ENCODE measurements at regions not wholly inside any gene's neighbourhood (a gene's known extent, or its start where the extent isn't known, plus 50 kb on each side); places are given as distances from the start of the nearest gene placed in this dataset.

GRCh38 chr1:18007391-18008041 is 100.1 kb upstream of the IGSF21 start:
- no peak for TF ChIP-seq CTCF (IDR thresholded peaks at IDR 0.05; ENCODE audit: control insufficient read depth, extremely low read depth, insufficient read depth)
- DNase-seq (ENCODE audit: low read depth) = no peak

GRCh38 chr1:18008081-18008480 is 99.5 kb upstream of the IGSF21 start:
- no peak for DNase-seq (ENCODE audit: low read depth)
- TF ChIP-seq CTCF (IDR thresholded peaks at IDR 0.05; ENCODE audit: control insufficient read depth, extremely low read depth, insufficient read depth) = no peak

More at GRCh38 chr1:18007391-18008041, 100.1 kb upstream of the IGSF21 start:
- no peak overlapping the region for H3K4me3 ChIP-seq (ENCODE audit: low read depth, low read length)

GRCh38 chr1:18009055-18009454 is 98.5 kb upstream of the IGSF21 start:
- no peak overlapping the region for H3K4me3 ChIP-seq (ENCODE audit: low read depth, low read length)
- DNase-seq (ENCODE audit: low read depth) = no peak
- TF ChIP-seq CTCF (IDR thresholded peaks at IDR 0.05; ENCODE audit: control insufficient read depth, extremely low read depth, insufficient read depth) = no peak

More at GRCh38 chr1:18008081-18008480, 99.5 kb upstream of the IGSF21 start:
- H3K4me3 ChIP-seq (ENCODE audit: low read depth, low read length) = no peak overlapping the region

- DNase-seq (ENCODE audit: low read depth) = no peak
- TF ChIP-seq CTCF (IDR thresholded peaks at IDR 0.05; ENCODE audit: control insufficient read depth, extremely low read depth, insufficient read depth) = no peak
- H3K4me3 ChIP-seq (ENCODE audit: low read depth, low read length) = no peak overlapping the region
Observed at GRCh38 chr1:18009478-18009961, 98.1 kb upstream of the IGSF21 start.

- no peak for TF ChIP-seq CTCF (IDR thresholded peaks at IDR 0.05; ENCODE audit: control insufficient read depth, extremely low read depth, insufficient read depth)
- no peak overlapping the region for H3K4me3 ChIP-seq (ENCODE audit: low read depth, low read length)
- DNase-seq (ENCODE audit: low read depth) = no peak
Observed at GRCh38 chr1:18010408-18010807, 97.2 kb upstream of the IGSF21 start.

GRCh38 chr1:18010945-18011344 is 96.7 kb upstream of the IGSF21 start:
- no peak overlapping the region for H3K4me3 ChIP-seq (ENCODE audit: low read depth, low read length)
- TF ChIP-seq CTCF (IDR thresholded peaks at IDR 0.05; ENCODE audit: control insufficient read depth, extremely low read depth, insufficient read depth) = no peak
- DNase-seq (ENCODE audit: low read depth) = no peak

- no peak for TF ChIP-seq CTCF (IDR thresholded peaks at IDR 0.05; ENCODE audit: control insufficient read depth, extremely low read depth, insufficient read depth)
- no peak overlapping the region for H3K4me3 ChIP-seq (ENCODE audit: low read depth, low read length)
- DNase-seq (ENCODE audit: low read depth) = no peak
Observed at GRCh38 chr1:18011703-18012102, 95.9 kb upstream of the IGSF21 start.
